ENCODE measurements at regions not wholly inside any gene's neighbourhood (a gene's known extent, or its start where the extent isn't known, plus 50 kb on each side); places are given as distances from the start of the nearest gene placed in this dataset. TPM values are rescaled to one million over a fixed set of nuclear protein-coding genes. Genes with fewer than 3 reads are reported as not detected.

GRCh38 chr3:25372167-25372566 is 55.9 kb upstream of the RARB start:
- DNase-seq: no peak

- no peak for DNase-seq
Observed at GRCh38 chr3:25376340-25376739, 51.7 kb upstream of the RARB start.

GRCh38 chr3:25377042-25377441 is 51.0 kb upstream of the RARB start:
- DNase-seq: no peak

Small RNA genes lying in the stretch of these regions (small RNA-seq; reads per million reads assigned to genes)
- gene RN7SL216P: not detected
- gene RNA5SP125: not detected
- gene RNA5SP126: not detected
